HCT116 (cell line): ENCODE measurements at regions not wholly inside any gene's neighbourhood (a gene's known extent, or its start where the extent isn't known, plus 50 kb on each side); places are given as distances from the start of the nearest gene placed in this dataset.

Experiments
- EZH2 ChIP-seq: fragments of 200-600 bp; sonication (generic); IDR thresholded peaks from 2 replicates; pipeline ENCODE4 v1.6.1; 2017; ENCODE audit warnings: antibody characterized with exemption, mixed run types
- POLR2A ChIP-seq: IDR thresholded peaks from 2 replicates; pipeline ENCODE4 v1.7.0; 2011; ENCODE audit warnings: borderline replicate concordance; ENCODE audit not compliant: insufficient read depth, insufficient read length; ENCODE audit errors: extremely low read depth

DNA sequence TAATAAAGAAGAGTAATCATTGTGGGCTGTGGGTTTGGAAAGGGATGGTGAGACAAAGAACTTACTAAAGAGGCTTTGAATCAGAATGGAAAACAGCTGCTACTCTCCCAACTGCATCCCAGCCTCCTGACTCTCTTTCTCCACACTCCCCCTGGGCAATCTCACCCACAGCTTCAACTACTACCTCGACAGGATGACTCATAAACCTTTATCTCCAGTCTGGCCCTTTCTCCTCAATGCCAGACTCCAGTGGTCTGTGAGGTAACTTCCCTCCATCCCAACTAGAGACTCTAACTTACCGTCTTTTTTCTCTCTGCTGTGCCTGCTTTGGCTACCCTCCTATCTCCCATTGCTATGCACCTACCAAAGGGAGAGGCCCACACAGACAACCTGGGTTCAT lies 135.3 kb upstream of the RREB1 start:
- TF ChIP-seq POLR2A = no peak
- no peak for TF ChIP-seq EZH2
